Body of pancreas (tissue), 4 donors: ENCODE measurements at regions not wholly inside any gene's neighbourhood (a gene's known extent, or its start where the extent isn't known, plus 50 kb on each side); places are given as distances from the start of the nearest gene placed in this dataset.

ENCODE experiments used
- ATAC-seq: fragments of 150-250 bp; one replicate; pipeline ENCODE4 v1.9.1; 2016
- DNase-seq, 4 donors: peaks; one replicate each; pipeline ENCODE4 v3.0.0-alpha.2; 2019
- H3K27ac ChIP-seq, 4 donors: fragments of 200-600 bp; sonication (generic); 1 replicate in 3 of 4; 2 replicates in 1 of 4; pipeline versions ENCODE4 v1.5.1 to v1.6.1; 2016 to 2019; ENCODE audit warnings: mild to moderate bottlenecking in 1 of 4, mixed read lengths in 1 of 4, moderate library complexity in 1 of 4
- H3K27me3 ChIP-seq, 2 donors: fragments of 200-600 bp; sonication (generic); one replicate each; pipeline ENCODE4 v1.6.0; 2016; ENCODE audit warnings: mild to moderate bottlenecking in 1 of 2
- H3K36me3 ChIP-seq, 2 donors: fragments of 200-600 bp; sonication (generic); replicated peaks in 1 of 2; 2 replicates each; pipeline ENCODE4 v1.5.1; 2016; ENCODE audit warnings: low read depth in 2 of 2; ENCODE audit not compliant: insufficient read depth in 1 of 2
- H3K4me1 ChIP-seq: fragments of 200-600 bp; sonication (generic); one replicate; pipeline ENCODE4 v1.6.0; 2016
- H3K4me3 ChIP-seq, 2 donors: fragments of 200-600 bp; sonication (generic); 1 replicate in 1 of 2; 2 replicates in 1 of 2; pipeline ENCODE4 v1.5.1; 2016 to 2019
- H3K9me3 ChIP-seq, 3 donors: fragments of 200-600 bp; sonication (generic); 1 replicate in 2 of 3; 2 replicates in 1 of 3; pipeline ENCODE4 v1.5.1; 2016
- POLR2A ChIP-seq, 3 donors: fragments of 450-650 bp; IDR thresholded peaks; one replicate each; pipeline ENCODE4 v1.6.1; 2016; ENCODE audit warnings: antibody characterized with exemption in 3 of 3, mild to moderate bottlenecking in 2 of 3
- WGBS, 2 donors: methylation state at CpG; one replicate each; pipeline ENCODE4 v1.1.5; 2017; 5-methylcytosine and 5-hydroxymethylcytosine counted together
- intact Hi-C: fragments of 100-400 bp; cut with DNase I; formaldehyde crosslinking; loops from one replicate; pipeline ENCODE4 v1.15.1; 2023
- TF ChIP-seq, protein P1 (sequence below), 7 experiments: fragments of 450-650 bp in 4 of 7; fragments of 200-600 bp in 3 of 7; sonication (generic) in 3 of 7; IDR thresholded peaks; one replicate each; pipeline ENCODE4 v1.5.1; 2016 to 2019; ENCODE audit warnings: antibody characterized with exemption in 7 of 7

DNA sequence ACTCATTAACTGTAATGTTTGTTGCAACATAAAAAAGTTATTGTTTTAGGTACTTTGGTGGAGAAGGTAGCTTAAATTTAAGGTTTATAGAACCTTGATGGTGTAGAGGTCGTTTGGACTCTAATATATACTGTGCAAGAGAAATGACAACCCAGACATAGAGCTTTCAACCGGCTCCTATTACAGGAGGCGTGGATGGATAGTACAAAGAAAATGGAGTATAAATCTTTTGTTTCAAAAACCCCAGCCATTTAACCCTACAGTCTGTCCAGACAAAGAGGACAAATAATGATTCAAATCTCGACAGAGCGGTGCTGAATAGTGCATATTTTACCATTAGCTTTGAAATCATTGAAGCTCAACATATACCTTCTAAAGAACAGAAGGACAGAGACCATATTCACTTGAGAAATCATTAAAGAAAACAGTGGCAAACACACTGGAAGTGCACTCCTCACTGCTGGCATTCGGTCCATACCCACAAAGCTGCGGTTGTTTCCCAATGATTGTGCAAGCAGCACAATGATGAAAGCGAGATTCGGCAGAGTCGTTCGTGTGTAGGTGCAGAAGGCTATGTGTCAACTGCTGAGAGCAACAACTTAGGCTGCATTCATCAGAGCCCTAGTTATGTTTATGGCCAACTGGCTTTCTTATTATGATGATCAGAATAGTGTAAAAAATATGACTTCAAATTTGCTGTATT lies 688.6 kb downstream of the NOVA1 start:
- H3K27ac ChIP-seq = no peak overlapping the region
- H3K4me1 ChIP-seq = no peaks in the 10 kb centered on the region
- no peaks in the 10 kb centered on the region for H3K9me3 ChIP-seq
- H3K27me3 ChIP-seq = no peaks in the 10 kb centered on the region
- WGBS, 2 donors = 56 to 70% methylated on average over 11 of the region's 11 CpGs
- DNase-seq (no peak), ATAC-seq (no peak)
- no peaks in the 10 kb centered on the region for H3K36me3 ChIP-seq
- TF ChIP-seq, protein P1, sequence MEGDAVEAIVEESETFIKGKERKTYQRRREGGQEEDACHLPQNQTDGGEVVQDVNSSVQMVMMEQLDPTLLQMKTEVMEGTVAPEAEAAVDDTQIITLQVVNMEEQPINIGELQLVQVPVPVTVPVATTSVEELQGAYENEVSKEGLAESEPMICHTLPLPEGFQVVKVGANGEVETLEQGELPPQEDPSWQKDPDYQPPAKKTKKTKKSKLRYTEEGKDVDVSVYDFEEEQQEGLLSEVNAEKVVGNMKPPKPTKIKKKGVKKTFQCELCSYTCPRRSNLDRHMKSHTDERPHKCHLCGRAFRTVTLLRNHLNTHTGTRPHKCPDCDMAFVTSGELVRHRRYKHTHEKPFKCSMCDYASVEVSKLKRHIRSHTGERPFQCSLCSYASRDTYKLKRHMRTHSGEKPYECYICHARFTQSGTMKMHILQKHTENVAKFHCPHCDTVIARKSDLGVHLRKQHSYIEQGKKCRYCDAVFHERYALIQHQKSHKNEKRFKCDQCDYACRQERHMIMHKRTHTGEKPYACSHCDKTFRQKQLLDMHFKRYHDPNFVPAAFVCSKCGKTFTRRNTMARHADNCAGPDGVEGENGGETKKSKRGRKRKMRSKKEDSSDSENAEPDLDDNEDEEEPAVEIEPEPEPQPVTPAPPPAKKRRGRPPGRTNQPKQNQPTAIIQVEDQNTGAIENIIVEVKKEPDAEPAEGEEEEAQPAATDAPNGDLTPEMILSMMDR (IDR thresholded peaks at IDR 0.05) = no peak
- no peak for TF ChIP-seq POLR2A (IDR thresholded peaks at IDR 0.05)
- H3K4me3 ChIP-seq = no peak overlapping the region
- intact Hi-C loops = no loop called here

DNA sequence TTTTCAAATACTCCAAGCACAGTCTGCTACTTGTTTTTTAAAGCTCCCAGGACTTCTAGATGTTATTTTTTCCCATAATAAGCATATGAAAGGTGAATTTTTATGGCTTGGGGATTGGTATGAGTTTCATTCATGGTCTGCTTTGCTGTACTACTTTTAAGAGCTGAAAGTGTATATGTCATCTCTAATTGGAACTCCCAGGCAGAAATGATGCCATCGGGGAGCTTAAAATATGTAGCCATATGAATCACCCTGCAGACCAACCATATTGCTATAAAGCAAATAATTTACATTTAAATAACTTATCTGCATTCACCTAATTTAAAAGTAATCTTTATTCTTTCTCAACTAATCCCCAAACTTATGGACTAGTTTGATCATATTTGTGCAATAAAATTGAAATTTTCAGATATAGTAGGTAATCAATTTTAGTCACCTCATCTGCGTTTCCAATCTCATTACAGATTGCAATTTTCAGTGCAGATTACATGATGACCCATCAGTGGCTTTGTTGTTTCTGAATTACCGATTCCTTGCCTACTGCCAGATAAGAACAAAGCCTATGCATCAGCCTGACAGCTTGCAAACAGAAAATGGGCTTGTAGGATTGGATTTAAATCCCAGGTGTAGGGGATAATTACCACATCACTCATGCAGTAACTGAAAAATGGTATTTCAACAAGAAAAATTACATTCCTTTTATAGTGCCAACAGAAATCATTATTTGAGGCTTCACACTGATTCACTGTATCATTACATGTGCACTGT lies 689.4 kb downstream of the NOVA1 start:
- Histone ChIP-seq H3K4me1 (no peaks in the 10 kb centered on the region), H3K9me3 (no peaks in the 10 kb centered on the region), H3K27me3 (no peaks in the 10 kb centered on the region), H3K36me3 (no peaks in the 10 kb centered on the region), H3K4me3 (no peak overlapping the region), H3K27ac (no peak overlapping the region)
- WGBS, 2 donors = 33 to 36% methylated on average over 3 of the region's 3 CpGs
- ATAC-seq (no peak), DNase-seq (no peak)
- TF ChIP-seq, protein P1 (IDR thresholded peaks at IDR 0.05) = no peak
- TF ChIP-seq POLR2A (IDR thresholded peaks at IDR 0.05) = no peak
- intact Hi-C loops = no loop called here

DNA sequence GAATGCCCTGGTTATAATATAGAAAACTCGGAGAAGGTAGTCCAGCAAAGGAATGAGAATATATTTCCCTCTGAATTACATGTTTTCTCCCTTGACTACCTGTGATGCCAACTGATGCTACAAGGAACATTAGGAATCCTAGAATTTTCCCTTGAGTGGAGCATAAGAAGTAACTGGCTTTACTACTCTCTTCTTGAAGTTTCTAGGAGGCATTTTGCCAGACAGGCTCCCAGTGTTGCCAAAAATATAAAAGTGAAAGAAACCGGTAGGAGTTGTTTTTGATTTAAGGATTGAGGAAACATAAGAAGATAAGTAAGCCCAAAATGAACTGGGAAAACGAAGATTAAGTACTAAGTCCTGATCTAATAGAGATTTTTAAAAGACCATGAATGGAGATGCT lies 693.4 kb downstream of the NOVA1 start:
- 38 to 40% methylated on average over 3 of the region's 3 CpGs for WGBS, 2 donors
- Histone ChIP-seq H3K36me3 (no peaks in the 10 kb centered on the region), H3K4me3 (no peak overlapping the region), H3K27me3 (no peaks in the 10 kb centered on the region), H3K27ac (no peak overlapping the region), H3K4me1 (no peaks in the 10 kb centered on the region), H3K9me3 (no peaks in the 10 kb centered on the region)
- no peak for TF ChIP-seq POLR2A (IDR thresholded peaks at IDR 0.05)
- TF ChIP-seq, protein P1 (IDR thresholded peaks at IDR 0.05) = no peak
- DNase-seq (no peak), ATAC-seq (no peak)
- intact Hi-C loops = no loop called here

- no peak overlapping the region for H3K27ac ChIP-seq
- ATAC-seq = no peak
- no peak for DNase-seq
- no peaks in the 10 kb centered on the region for H3K9me3 ChIP-seq
- TF ChIP-seq POLR2A (IDR thresholded peaks at IDR 0.05) = no peak
- TF ChIP-seq, protein P1 (IDR thresholded peaks at IDR 0.05) = no peak
- no peak overlapping the region for H3K4me3 ChIP-seq
- intact Hi-C loops = no loop called here
- H3K36me3 ChIP-seq = no peaks in the 10 kb centered on the region
- no peaks in the 10 kb centered on the region for H3K4me1 ChIP-seq
- 39 to 53% methylated on average over 1 of the region's 1 CpG for WGBS, 2 donors
- no peaks in the 10 kb centered on the region for H3K27me3 ChIP-seq
Measured at GRCh38 chr14:25899197-25899596, 698.6 kb downstream of the NOVA1 start.
